ENCODE measurements at regions not wholly inside any gene's neighbourhood (a gene's known extent, or its start where the extent isn't known, plus 50 kb on each side); places are given as distances from the start of the nearest gene placed in this dataset.
A peak's percentile ranks its signal among the peaks of the same experiment; 100 is the strongest.

GRCh38 chr9:108015690-108016089 is 526.1 kb upstream of the KLF4 start:
- no peak for DNase-seq

- no peak for DNase-seq
These were observed 524.8 kb upstream of the KLF4 start for GRCh38 chr9:108014353-108014752.

- DNase-seq: no peak
These were observed 523.5 kb upstream of the KLF4 start for GRCh38 chr9:108012886-108013665.

GRCh38 chr9:108012405-108012804 is 522.8 kb upstream of the KLF4 start:
- DNase-seq: no peak

GRCh38 chr9:108003526-108003925 is 514.0 kb upstream of the KLF4 start:
- DNase-seq: no peak

GRCh38 chr9:108002371-108002956 is 512.9 kb upstream of the KLF4 start:
- DNase-seq: no peak

GRCh38 chr9:108001237-108001636 is 511.7 kb upstream of the KLF4 start:
- peak; percentile 11 for DNase-seq

- no peak for DNase-seq
These were observed 510.3 kb upstream of the KLF4 start for GRCh38 chr9:107999890-108000289.

GRCh38 chr9:107999011-107999410 is 509.4 kb upstream of the KLF4 start:
- DNase-seq: no peak

- no peak for DNase-seq
These were observed 505.1 kb upstream of the KLF4 start for GRCh38 chr9:107994648-107995047.

- DNase-seq: no peak
These were observed 502.7 kb upstream of the KLF4 start for GRCh38 chr9:107992271-107992670.

- DNase-seq: no peak
These were observed 502.0 kb upstream of the KLF4 start for GRCh38 chr9:107991581-107991980.

- no peak for DNase-seq
These were observed 500.0 kb upstream of the KLF4 start for GRCh38 chr9:107989544-107989943.

GRCh38 chr9:107989099-107989498 is 499.5 kb upstream of the KLF4 start:
- DNase-seq: no peak

- no peak for DNase-seq
These were observed 495.4 kb upstream of the KLF4 start for GRCh38 chr9:107984956-107985355.

- no peak for DNase-seq
These were observed 494.2 kb upstream of the KLF4 start for GRCh38 chr9:107983762-107984161.

GRCh38 chr9:107983181-107983603 is 493.6 kb upstream of the KLF4 start:
- DNase-seq: no peak

GRCh38 chr9:107982745-107983144 is 493.2 kb upstream of the KLF4 start:
- DNase-seq: no peak

GRCh38 chr9:107982001-107982400 is 492.4 kb upstream of the KLF4 start:
- DNase-seq: no peak

GRCh38 chr9:107980984-107981383 is 491.4 kb upstream of the KLF4 start:
- no peak for DNase-seq

GRCh38 chr9:107976767-107977166 is 487.2 kb upstream of the KLF4 start:
- no peak for DNase-seq

GRCh38 chr9:107975426-107976010 is 485.9 kb upstream of the KLF4 start:
- no peak for DNase-seq

- no peak for DNase-seq
These were observed 483.9 kb upstream of the KLF4 start for GRCh38 chr9:107973451-107973850.

GRCh38 chr9:107972346-107972745 is 482.8 kb upstream of the KLF4 start:
- DNase-seq: no peak

Data from dermis blood vessel endothelial cell (primary cell).